GM13977 (cell line): ENCODE measurements at regions not wholly inside any gene's neighbourhood (a gene's known extent, or its start where the extent isn't known, plus 50 kb on each side); places are given as distances from the start of the nearest gene placed in this dataset.
"Not testable (repeated sequence)": the region's sequence is repeated elsewhere in the genome, so short reads cannot be mapped to it uniquely, and the experiment has no call there.

Source experiments
- DNase-seq: peaks from one replicate; pipeline ENCODE4 v3.0.0; 2012; ENCODE audit warnings: low spot score
- in situ Hi-C: fragments of 300-500 bp; cut with MboI; formaldehyde crosslinking; loops from one replicate; pipeline ENCODE4 v1.12.0; 2022; ENCODE audit warnings: low sequenced_read_pairs, low pct_unique_long_range_greater_than_20kb, mixed read lengths, inconsistent platforms; ENCODE audit not compliant: unreplicated experiment
- TF ChIP-seq, protein P1 (sequence below): IDR thresholded peaks from 2 replicates; pipeline ENCODE4 v1.5.1; 2012; ENCODE audit warnings: mild to moderate bottlenecking, control low read depth; ENCODE audit not compliant: insufficient read depth; ENCODE audit errors: extremely low read depth, missing control alignments

DNA sequence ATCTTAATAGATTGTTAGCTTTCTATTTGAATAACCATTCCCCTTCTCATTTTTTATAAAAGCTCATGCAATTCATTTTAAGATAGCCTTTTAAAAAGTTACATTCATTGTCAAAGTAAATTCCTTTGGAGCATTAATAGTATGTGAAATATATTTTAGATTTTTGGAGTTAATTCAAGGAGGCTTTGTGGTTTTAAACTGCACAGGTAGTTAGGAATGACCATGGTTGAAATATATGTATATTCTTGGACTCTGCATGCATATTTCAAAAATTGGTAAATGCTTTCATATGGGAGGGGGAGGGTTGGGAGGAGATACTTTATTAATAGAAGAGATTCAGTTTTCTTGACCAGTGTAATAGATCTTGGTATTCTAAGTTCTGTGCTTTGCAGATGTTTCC is 244.4 kb upstream of the C2CD4B start:
- TF ChIP-seq, protein P1, sequence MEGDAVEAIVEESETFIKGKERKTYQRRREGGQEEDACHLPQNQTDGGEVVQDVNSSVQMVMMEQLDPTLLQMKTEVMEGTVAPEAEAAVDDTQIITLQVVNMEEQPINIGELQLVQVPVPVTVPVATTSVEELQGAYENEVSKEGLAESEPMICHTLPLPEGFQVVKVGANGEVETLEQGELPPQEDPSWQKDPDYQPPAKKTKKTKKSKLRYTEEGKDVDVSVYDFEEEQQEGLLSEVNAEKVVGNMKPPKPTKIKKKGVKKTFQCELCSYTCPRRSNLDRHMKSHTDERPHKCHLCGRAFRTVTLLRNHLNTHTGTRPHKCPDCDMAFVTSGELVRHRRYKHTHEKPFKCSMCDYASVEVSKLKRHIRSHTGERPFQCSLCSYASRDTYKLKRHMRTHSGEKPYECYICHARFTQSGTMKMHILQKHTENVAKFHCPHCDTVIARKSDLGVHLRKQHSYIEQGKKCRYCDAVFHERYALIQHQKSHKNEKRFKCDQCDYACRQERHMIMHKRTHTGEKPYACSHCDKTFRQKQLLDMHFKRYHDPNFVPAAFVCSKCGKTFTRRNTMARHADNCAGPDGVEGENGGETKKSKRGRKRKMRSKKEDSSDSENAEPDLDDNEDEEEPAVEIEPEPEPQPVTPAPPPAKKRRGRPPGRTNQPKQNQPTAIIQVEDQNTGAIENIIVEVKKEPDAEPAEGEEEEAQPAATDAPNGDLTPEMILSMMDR = no peak
- in situ Hi-C loops = no loop called here
- no peak for DNase-seq

DNA sequence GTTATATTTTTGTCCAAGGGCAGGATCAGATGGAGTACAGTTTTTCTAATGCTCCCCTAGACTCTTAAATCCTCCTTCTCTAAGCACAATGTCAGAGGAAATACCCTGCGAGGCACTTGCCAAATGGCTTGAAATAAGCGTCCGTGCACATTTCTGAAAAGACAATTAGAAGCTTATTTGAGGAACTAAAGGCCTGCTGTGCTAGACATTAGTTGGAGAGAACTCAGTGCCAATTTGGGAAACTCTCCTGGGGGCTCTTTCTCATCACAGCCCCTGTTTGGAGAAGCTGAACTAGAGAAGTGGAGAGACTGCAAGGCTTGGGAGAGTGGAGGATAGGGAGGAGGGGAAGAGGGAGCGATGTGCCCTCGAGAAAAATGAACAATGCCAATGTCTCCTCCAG is 247.6 kb upstream of the C2CD4B start:
- TF ChIP-seq, protein P1 = no peak
- in situ Hi-C loops = no loop called here
- no peak for DNase-seq

DNA sequence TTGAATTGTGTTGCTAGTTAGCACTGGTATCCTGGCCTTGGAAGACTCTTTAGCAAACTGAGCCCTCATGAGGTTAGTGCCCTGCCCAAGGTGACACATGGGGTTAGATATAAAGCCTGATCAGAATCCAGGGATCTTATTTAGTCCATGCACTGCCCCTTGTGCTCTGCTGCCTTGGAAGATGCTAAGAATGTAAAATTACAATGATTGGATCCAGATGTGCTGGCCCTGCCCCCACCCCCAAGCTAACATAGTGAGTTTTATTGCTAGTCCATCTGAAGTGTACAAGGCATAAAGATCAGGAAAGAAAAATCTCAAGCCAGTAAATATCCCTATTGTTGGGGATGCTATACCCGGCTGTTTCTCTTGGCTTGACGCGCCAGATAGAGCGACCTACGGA is 248.1 kb upstream of the C2CD4B start:
- no peak for DNase-seq
- TF ChIP-seq, protein P1 = no peak
- in situ Hi-C loops = no loop called here

DNA sequence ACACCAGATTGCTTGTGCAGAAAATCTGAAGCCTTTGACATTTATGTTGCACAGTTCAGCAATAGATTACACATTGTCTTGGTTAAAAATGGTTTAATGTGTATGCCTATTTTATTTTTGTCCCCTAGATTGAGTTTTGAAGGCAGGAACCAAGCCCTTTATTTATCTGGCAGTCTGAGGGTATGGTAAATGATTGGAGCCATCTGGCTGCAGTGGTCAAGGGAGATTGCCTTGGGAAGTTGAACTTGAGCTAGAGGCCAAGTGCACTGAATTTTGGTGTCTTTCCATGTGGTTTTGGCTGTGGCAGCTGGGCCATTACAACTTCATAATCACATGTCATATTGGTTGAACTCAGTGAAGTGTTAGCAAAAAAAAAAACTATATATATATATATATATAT is 248.7 kb upstream of the C2CD4B start:
- in situ Hi-C loops = no loop called here
- DNase-seq = no peak
- TF ChIP-seq, protein P1 = no peak

DNA sequence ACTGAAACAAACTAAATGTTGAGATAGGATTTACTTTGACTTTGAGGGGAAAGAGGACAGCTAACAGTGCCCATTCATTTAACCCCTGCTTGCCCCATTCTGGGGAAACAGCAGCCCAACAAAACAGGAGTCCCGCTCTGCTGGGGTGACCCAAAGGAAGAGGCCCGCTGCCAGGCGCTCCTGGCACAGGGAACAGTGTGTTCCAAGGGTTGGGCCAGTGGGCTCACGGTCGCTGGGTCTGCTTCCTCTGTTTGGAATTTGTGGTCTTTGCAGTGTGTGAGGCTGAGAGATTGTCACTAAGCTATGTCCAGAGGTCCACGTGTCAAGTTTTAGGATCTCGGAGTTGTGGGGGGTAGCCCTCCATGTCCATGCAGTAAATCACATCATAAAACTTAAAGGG is 250.4 kb upstream of the C2CD4B start:
- in situ Hi-C loops = no loop called here
- TF ChIP-seq, protein P1 = no peak
- DNase-seq = no peak

DNA sequence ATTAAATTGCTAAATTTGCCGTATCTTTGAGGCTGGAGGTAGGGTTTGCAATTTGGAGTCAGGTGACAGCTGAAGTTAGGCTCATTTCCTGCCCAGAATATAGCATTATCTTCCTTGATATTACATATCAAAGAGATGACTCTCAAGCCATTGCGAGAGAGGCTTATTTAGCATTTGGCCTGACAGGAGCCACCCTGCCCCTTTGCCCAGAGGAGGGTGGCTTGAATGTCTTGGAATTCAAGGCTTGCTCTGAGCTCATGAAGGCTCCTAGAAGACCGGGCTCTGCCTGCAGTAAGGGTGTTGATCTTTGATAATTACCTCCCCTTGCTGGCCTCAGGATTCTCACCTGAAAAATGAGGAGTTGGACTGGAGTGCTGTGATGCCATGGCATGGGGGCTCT is 251.4 kb upstream of the C2CD4B start:
- DNase-seq = no peak
- in situ Hi-C loops = no loop called here

DNA sequence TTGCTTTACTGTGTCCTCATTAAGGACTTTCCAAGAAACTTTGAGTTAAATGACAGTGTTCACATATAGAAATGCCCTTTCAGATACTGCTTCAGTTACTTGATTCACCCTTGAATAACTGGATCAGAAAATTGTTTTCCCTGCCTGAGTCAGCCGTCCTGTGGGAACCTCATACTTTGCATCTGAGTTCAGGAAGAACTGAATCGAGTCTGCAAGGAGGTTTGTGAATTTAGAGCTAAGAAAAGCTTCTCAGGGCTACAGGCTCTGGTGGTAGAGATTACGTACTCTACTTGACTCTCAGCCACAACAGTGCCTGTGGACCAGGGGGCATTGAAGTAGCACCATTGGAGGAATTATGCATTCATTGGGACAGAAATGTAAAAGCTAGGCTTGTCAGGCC is 252.4 kb upstream of the C2CD4B start:
- TF ChIP-seq, protein P1 = no peak
- in situ Hi-C loops = no loop called here
- no peak for DNase-seq

More for the DNA sequence above, 251.4 kb upstream of the C2CD4B start:
- TF ChIP-seq, protein P1 = no peak

DNA sequence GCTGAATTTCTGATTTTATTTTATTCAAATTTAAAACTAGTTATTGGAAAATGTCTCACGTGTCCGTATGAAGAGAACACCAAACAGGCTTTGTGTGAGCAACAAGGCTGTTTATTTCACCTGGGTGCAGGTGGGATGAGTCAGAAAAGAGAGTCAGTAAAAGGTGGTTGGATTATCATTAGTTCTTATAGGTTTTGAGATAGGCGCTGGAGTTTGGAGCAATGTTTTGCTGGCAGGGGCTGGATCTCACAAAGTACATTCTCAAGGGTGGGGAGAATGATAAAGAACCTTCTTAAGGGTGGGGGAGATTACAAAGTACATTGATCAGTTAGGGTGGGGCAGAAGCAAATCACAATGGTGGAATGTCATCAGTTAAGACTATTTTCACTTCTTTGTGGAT is 253.4 kb upstream of the C2CD4B start:
- in situ Hi-C loops, DNase-seq: not testable (repeated sequence)
